NCI-H2171 (cell line): ENCODE measurements at regions not wholly inside any gene's neighbourhood (a gene's known extent, or its start where the extent isn't known, plus 50 kb on each side); places are given as distances from the start of the nearest gene placed in this dataset.
A peak's percentile ranks its signal among the peaks of the same experiment; 100 is the strongest.
"Not testable (repeated sequence)": the region's sequence is repeated elsewhere in the genome, so short reads cannot be mapped to it uniquely, and the experiment has no call there.

Experiments used
- DNase-seq: peaks from one replicate; lab custom pipeline; 2025; lab: John Stamatoyannopoulos, UW

- no peak for DNase-seq
These were observed 219.8 kb upstream of the DUSP10 start for GRCh38 chr1:221961532-221962292.

- DNase-seq, result not testable (repeated sequence)
These were observed 216.3 kb upstream of the DUSP10 start for GRCh38 chr1:221958161-221958562.

- not testable (repeated sequence) for DNase-seq
These were observed 215.5 kb upstream of the DUSP10 start for GRCh38 chr1:221957350-221957749.

- DNase-seq, result no peak
These were observed 208.1 kb upstream of the DUSP10 start for GRCh38 chr1:221949996-221950395.

- no peak for DNase-seq
These were observed 206.6 kb upstream of the DUSP10 start for GRCh38 chr1:221948459-221948858.

- no peak for DNase-seq
These were observed 205.8 kb upstream of the DUSP10 start for GRCh38 chr1:221947731-221948130.

- no peak for DNase-seq
These were observed 204.9 kb upstream of the DUSP10 start for GRCh38 chr1:221946768-221947167.

- no peak for DNase-seq
These were observed 203.8 kb upstream of the DUSP10 start for GRCh38 chr1:221945669-221946068.

GRCh38 chr1:221944247-221944870 lies 202.5 kb upstream of the DUSP10 start:
- no peak for DNase-seq

- no peak for DNase-seq
These were observed 198.7 kb upstream of the DUSP10 start for GRCh38 chr1:221940631-221941030.

GRCh38 chr1:221939607-221940006 lies 197.7 kb upstream of the DUSP10 start:
- DNase-seq, result peak; percentile 41

- no peak for DNase-seq
These were observed 195.5 kb upstream of the DUSP10 start for GRCh38 chr1:221937155-221937953.

- no peak for DNase-seq
These were observed 191.9 kb upstream of the DUSP10 start for GRCh38 chr1:221933814-221934213.

GRCh38 chr1:221926441-221926840 lies 184.6 kb upstream of the DUSP10 start:
- DNase-seq, result no peak

GRCh38 chr1:221925947-221926346 lies 184.1 kb upstream of the DUSP10 start:
- no peak for DNase-seq

- DNase-seq, result no peak
These were observed 182.2 kb upstream of the DUSP10 start for GRCh38 chr1:221923929-221924598.

GRCh38 chr1:221921936-221922335 lies 180.0 kb upstream of the DUSP10 start:
- DNase-seq, result no peak

GRCh38 chr1:221919743-221920142 lies 177.9 kb upstream of the DUSP10 start:
- DNase-seq, result no peak

- DNase-seq, result no peak
These were observed 177.5 kb upstream of the DUSP10 start for GRCh38 chr1:221919341-221919740.

GRCh38 chr1:221916176-221916575 lies 174.3 kb upstream of the DUSP10 start:
- DNase-seq, result peak; percentile 9

GRCh38 chr1:221915764-221916163 lies 173.9 kb upstream of the DUSP10 start:
- no peak for DNase-seq

- DNase-seq, result no peak
These were observed 171.5 kb upstream of the DUSP10 start for GRCh38 chr1:221913351-221913892.
